ENCODE measurements at regions not wholly inside any gene's neighbourhood (a gene's known extent, or its start where the extent isn't known, plus 50 kb on each side); places are given as distances from the start of the nearest gene placed in this dataset.
"Not testable (repeated sequence)": the region's sequence is repeated elsewhere in the genome, so short reads cannot be mapped to it uniquely, and the experiment has no call there.

DNA sequence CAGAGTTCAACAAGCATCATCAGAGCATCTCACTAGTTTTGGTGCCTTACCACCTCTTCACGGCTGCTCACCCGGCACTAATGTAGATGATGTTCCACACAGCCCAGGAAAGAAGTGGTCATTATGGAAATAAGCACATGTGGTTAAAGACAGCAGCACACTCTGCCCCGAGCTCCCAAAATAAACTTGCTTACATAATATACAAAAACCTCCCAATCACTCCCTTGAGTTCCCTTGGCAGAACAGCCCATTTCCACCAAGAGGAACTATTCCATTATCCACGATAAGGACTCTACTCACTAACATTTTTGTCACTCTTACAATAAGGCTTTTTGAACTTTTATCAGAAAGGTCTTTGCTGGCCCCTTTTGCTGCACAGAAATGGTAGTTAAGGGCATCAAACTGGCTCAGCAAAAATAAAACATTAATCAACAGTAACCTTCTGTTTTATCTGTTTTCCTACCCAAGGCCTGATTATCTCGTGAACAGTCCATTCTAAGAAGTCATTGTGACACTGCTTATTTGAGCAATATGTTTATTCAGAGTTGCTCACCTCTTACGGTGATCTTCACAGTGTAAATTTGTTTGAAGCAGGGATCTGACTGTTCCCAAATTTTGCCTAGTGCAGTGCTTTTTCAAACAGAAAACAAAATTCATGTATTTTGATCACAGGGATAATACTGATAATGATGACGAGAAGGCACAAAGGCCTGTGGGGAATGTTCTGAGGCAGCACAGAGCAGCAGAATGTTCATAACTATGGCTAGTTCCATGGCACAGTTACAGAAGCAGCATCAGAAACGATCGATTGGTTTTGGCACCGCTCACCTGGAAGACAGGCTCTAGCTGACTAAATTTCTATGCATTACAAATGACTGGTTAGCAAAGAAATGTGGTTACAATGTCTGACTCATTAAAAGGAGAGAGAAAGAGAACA lies 399.8 kb upstream of the PIK3R1 start:
- no peak for DNase-seq (ENCODE audit: low read depth in 2 of 2)

DNA sequence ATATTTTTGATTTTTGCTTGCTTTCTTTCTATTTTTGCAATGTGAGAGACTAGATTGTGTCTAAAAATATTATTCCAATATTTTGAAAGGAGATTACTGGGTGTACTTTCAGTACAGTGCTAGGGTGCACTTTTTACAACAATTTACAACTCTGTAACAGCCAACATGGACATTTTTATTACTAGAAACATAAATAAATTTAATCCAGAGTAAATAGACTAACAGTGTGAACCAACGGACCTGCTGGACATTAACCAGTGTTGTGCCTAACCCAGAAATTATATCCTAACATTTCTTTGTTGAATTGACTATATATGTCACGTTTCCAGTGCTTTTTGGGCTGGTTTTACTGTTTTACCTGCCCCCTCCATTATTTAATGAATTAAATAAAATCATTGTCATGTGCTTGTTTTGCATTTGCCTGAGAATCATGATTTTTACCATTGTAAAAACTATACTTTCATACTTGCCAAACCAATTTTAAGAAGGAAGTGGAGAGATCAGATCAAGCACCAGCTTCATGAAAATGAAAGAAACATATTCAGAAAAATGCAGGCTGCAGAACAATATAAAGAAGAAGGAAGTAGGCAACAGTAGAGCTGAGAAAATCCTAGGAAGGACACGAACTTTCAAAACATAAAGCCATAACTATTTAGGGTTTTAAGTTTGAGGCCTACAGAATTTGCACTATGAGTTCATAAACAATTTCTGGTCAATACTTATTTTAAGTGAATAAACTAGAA lies 400.8 kb upstream of the PIK3R1 start:
- DNase-seq (ENCODE audit: low read depth in 2 of 2): no peak

DNA sequence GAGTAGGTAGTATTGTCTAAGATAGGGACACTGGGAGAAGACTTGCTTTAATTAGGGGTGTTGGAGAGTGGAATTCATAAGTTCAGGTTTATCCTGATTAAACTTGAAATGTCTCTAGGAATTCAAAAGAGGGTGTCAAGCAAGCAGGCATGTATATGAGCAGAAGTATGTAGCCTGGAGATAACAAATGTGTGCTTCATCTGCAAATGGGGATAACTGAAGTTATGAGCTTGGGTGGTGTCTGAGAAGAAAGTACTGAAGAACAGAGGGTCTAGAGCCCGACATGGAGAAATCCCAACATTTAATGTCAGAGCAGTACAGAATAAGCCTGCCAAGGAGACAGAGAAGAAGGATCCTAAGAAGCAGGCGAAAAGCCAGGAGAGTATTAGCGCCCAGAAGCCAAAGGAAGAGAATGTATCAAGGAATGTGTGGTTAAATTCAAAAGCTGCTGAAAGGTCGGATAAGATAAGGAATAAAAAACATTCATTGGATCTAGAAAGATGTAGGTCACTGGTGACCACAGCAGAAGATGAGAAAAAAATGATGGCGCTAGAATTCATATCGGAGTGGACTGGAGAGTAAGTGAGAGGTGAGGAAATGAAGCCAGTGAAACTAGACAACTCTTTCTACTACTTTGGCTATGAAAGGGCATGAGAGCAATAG lies 401.5 kb upstream of the PIK3R1 start:
- no peak for DNase-seq (ENCODE audit: low read depth in 2 of 2)

DNA sequence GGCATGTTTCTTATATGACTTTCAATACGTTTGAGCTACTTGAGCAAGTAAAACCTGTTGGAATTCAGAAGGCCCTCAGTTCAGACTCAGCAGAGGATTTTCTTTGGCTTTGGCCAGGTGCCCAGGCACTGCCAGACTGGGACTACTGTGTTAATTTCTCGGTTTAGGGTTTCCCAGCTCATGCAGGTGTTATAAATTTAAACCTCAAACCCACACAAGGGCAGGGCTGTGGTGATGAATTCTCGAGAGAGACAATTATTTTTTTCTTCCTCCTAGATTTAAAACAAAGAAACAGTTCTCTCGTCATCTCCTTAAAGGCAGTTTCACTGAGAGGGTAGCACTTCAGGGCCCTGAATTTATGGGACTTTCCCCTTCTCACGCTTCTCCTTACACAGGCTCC lies 406.0 kb upstream of the PIK3R1 start:
- no peak for DNase-seq (ENCODE audit: low read depth in 2 of 2)

DNA sequence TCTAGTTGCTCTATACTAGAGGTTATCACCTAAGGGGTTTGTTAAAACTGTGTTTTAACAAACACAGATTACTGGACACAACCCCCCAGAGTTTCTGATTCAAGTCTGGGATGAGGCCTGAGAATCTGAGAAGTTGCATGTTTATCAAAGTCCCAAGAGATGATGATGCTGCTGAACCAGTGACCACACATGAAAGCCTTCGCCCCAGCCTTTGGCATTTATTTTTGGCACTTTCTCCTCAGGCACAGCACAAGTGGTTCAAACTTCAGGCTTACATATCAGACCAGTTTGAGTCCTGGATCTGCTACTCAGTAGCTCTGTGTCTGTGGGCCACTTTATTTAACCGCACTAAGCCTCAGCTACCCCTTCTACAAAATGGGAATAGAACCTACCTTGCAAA lies 407.2 kb upstream of the PIK3R1 start:
- no peak for DNase-seq (ENCODE audit: low read depth in 2 of 2)

DNA sequence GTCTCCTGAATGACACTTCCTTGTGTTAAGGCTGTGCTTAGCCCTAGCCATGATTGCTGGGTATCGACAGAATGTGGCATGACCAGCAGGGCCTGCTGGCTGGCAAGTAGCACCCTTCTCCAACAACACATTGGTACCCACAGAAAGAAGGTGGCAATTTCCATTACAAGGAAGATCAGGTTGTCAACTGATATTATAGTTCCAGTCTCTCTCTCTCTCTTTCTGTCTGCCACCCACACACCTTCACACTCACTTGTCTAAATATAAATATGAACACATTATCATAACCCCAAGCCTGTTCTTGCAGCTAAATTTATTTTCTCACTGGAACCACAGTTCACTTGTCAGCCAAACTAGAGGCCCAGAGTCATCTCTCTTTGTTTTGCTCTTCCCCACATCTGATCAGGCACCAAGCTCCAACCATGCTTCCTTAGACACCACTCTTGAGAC lies 408.1 kb upstream of the PIK3R1 start:
- no peak for DNase-seq (ENCODE audit: low read depth in 2 of 2)

DNA sequence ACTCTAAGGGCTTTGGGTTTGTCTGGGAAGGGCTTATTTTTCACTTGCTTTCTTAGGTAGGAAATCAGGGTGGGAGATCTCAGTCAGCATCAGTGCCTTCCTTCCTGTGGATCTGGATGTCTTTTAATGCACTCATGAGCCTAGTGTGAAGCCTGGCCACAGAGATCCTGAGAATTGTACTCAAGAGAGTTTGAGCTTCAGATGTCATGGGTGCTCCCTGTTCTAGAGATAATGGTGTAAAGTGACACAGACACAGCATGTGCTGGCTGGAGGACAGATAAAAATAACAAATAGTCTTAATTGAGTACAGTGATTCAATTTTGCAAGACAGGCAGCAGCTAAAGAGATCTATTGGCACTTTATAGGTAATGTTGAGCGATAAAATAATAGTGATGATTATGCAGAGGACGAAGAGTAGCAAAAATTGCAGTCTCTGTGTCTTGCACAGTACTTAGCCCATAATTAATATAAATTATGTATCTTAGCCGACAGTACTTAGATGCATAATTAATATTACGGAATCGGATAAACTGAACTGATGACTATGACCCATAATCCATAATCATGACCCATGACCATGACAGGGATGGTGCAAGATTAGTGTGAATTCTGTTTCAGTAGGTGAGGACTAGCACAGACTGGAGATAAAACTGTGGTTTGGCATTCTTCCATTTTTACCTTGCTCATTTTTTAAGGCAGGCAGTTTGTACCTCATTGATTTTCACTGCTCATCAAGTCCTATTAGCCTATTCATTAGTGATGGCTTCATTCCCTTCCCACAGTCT lies 408.7 kb upstream of the PIK3R1 start:
- no peak for DNase-seq (ENCODE audit: low read depth in 2 of 2)

DNA sequence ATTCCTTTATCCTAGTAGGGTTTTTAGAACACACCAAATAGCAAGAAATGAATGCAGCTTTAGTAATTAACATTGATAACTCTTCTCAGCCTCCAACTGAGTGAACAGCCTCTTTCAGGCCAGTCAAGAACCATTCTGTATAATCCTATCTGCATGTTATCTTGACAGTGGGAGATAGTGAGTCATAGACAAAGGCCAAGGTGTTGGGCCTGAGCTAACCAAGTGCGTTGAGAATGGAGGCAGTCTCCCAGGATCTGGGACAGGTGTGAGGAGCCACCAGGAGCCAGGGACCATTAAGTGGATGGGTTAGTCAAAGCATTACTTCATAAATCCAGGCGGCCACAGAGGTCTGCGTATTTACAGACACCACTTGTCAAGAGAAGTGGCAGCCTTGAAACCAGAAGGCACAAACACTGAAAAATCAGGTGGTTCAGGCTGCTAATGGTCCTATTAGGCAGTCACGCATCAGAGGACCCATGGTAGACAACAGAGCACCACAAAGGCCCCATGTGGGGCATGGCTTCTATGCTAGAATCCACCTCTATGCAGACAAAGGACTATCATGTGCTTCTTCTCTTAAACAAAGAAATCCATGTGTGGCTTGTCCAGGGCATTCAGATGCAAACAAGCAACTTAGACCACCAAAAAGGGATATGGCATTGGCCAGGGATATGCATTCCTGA lies 409.7 kb upstream of the PIK3R1 start:
- DNase-seq (ENCODE audit: low read depth in 2 of 2): no peak

DNA sequence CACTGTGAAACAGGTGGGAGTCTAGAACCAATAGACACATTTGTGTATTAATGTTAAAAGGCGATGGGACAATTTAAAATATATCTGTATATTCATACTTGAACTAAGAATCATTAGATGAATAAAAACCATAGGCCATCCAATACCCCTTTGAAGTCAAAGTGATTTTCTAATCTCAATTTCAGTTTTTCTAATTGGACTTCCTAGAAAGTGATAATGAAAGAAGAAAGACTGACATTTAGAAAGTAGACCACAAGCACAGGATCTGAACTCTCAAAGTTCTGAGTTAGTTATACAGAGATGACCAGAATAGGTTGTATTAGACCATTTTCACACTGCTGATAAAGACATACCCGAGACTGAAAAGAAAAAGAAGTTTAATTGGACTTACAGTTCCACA lies 412.8 kb upstream of the PIK3R1 start:
- DNase-seq (ENCODE audit: low read depth in 2 of 2): no peak

DNA sequence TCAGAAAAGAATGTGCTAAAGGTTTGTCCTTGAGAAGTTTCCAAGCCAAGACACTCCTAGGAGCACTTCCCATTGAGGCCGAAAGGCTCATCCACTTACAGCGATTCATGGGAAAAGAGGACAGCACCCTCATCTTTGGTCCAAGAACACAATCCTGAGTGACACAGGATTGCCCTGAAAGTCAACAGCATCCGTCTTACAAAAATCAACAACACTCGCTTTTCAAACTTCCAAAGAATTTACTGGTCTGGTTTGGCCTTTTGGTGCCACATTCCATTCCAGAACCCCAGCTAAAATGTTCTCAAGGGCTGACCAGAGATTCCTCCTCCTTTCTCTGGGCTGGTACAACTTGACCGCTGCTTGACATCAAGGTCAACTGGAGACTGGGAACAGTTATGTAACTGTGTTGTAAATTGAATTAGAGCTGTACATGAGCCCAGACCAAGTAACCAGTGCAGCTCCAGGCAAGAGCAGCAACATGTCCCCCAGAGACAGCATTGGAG lies 415.8 kb upstream of the PIK3R1 start:
- DNase-seq (ENCODE audit: low read depth in 2 of 2): no peak

DNA sequence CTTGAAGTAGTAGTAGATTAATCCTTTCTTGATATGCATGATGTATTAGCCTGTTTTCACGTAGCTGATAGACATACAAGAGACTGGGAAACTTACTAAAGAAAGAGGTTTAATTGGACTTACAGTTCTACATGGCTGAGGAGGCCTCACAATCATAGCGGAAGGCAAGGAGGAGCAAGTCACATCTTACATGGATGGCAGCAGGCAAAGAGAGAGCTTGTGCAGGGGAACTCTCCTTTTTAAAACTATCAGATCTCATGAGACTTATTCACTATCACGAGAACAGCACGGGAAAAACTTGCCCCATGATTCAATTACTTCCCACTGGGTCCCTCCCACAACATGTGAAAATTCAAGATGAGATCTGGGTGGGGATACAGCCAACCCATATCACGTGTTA lies 417.1 kb upstream of the PIK3R1 start:
- not testable (repeated sequence) for DNase-seq (ENCODE audit: low read depth in 2 of 2)

DNA sequence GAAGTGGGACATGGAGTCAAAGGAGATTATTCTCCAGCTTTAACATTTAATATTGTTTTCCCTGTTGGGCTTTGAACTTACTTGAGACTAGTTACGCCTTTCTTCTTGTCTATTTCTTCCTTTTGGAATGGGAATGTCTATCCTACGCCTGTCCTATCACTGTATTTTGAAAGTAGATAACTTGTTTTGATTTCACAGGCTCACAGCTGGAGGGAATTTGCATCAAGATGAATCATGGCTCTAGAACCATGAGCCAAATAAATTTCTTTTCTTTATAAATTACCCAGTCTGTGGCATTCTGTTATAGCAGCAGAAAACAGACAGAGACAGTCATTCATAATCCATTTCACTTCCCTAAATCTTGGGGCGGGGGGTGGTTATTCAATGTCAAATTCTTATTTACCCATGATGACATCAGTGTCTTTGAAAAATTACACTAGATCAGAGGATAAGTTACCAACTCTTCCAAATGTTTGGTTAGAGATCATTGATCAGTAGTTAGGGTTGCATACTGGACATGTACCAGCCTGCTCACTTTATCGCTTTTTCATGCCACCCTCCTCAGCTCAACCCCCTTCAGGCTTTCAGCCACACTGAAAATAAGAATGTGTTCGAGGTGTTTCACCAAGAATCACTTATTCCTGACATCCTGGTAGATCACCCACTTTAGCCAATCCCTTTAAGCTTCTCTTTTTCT lies 419.6 kb upstream of the PIK3R1 start:
- DNase-seq (ENCODE audit: low read depth in 2 of 2): no peak

DNA sequence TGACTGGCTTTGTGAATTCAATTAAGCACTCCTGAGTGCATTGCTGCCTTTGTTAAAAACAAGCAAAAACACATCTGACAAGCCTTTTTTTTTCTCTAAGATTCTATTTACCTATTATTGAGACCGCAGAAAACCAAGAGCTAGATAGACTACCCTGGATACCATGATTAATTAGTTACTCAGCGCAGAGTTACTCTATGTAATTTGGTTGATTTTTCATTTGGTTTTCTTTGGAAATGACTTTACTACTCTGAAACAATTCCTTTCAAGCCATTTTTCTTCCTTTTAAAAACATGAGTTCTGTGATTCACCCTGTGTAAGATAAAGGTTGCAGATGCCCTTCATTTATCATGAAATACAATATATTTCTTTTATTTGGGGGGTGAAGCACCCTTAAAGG lies 421.6 kb upstream of the PIK3R1 start:
- DNase-seq (ENCODE audit: low read depth in 2 of 2): no peak

DNA sequence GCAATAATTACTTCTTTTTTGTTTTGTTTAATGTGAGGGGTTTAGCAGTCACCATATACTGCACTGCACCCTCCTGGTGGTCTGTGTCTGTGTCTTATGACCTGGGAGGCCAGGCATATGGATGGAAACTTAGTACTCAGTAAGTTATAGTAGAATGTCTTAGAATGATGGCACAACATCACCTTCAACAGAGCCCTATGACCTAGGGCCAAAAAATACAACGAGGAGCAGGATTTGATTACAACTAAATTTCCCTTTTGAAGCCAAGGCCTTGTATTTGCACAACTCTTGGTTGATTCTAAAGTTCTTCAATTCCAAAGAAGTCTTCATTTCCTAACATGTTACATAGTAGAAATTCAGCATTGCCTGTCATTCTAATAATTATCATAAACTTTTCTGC lies 422.1 kb upstream of the PIK3R1 start:
- DNase-seq (ENCODE audit: low read depth in 2 of 2): no peak

DNA sequence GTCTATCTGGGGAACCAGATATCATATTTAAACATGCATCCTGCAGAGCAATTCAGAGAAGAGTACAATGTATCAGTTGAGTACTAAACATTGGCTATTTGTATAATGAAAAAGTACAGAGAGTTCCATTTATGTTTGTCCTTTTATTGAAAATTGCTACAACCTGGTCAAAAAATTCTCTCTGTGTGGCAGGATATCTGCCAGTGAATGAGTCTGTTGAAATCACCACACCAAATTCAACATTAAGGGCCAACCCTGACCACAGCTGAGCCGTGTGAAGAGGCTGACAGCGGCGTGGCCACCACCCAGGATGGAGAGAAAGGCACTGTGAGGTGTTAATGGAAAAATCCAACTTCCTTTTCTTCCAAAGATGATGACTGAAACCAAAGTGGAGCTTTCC lies 422.7 kb upstream of the PIK3R1 start:
- DNase-seq (ENCODE audit: low read depth in 2 of 2): no peak

DNA sequence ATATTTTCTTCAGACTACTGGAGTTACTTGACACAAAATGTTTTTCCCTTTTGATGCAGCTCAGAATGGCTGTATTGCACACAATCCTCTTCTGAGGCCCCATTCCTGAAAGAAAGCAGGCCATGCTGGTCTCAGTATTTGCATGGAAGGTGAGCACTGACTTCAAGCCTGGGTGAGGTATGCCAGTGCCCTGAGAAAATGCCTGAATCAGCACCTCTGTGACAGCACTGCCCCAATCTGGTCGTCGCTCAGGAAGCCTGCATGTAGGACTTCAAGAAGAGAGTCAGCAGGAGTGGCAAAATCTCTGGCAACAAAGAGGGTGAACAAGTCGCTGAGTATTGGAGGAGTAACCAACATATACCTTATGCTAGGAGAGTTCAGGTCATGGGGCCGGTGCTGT lies 425.2 kb upstream of the PIK3R1 start:
- DNase-seq (ENCODE audit: low read depth in 2 of 2): no peak

DNA sequence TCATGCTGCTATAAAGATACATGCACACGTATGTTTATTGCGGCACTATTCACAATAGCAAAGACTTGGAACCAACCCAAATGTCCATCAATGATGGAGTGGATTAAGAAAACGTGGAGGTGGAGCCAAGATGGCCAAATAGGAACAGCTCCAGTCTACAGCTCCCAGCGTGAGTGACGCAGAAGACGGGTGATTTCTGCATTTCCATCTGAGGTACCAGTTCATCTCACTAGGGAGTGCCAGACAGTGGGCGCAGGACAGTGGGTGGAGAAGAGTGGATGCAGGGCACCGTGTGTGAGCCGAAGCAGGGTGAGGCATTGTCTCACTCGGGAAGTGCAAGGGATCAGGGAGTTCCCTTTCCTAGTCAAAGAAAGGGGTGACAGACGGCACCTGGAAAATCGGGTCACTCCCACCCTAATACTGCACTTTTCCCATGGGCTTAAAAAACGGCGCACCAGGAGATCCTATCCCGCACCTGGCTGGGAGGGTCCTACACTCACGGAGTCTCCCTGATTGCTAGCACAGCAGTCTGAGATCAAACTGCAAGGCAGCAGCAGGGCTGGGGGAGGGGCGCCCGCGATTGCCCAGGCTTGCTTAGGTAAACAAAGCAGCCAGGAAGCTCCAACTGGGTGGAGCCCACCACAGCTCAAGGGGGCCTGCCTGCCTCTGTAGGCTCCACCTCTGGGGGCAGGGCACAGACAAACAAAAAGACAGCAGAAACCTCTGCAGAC lies 435.5 kb upstream of the PIK3R1 start:
- not testable (repeated sequence) for DNase-seq (ENCODE audit: low read depth in 2 of 2)

DNA sequence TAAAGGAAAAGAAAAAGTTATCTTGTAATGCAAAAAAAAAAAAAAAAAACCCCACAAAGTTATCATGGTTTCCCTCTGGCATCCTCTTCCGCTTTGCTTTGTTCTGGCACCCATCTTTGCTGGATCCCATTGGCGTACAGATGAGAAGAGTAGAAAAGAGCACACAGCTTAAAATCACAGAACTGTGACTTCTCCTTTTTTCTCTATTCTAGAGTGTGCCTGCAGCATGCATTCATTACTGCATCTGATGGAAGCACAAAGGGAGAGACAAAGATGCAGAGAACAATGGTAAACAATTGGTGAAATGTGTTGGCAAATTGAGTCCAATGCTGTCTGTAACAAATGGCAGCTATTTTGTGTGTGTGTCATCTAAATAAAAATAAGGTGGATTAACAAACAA lies 440.8 kb upstream of the PIK3R1 start:
- DNase-seq (ENCODE audit: low read depth in 2 of 2): no peak

DNA sequence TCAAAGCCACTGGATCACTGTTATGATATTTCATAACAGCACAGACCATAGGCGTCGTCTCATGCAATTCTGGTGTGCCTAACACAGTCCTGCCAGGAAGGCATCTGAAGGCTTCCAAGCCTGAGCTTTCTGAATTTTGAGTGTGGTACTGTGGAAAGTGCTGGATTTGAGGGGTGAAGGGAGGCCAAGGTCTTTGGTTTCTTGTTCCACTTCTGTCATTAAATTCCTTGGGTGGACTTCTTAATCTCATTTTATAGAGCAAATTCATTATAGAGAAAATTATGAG lies 441.3 kb upstream of the PIK3R1 start:
- no peak for DNase-seq (ENCODE audit: low read depth in 2 of 2)
